ENCODE measurements at regions not wholly inside any gene's neighbourhood (a gene's known extent, or its start where the extent isn't known, plus 50 kb on each side); places are given as distances from the start of the nearest gene placed in this dataset.
"Not testable (repeated sequence)": the region's sequence is repeated elsewhere in the genome, so short reads cannot be mapped to it uniquely, and the experiment has no call there.

GRCh38 chr6:10101551-10102252 is 313.2 kb downstream of the TFAP2A start:
- DNase-seq = no peak

DNA sequence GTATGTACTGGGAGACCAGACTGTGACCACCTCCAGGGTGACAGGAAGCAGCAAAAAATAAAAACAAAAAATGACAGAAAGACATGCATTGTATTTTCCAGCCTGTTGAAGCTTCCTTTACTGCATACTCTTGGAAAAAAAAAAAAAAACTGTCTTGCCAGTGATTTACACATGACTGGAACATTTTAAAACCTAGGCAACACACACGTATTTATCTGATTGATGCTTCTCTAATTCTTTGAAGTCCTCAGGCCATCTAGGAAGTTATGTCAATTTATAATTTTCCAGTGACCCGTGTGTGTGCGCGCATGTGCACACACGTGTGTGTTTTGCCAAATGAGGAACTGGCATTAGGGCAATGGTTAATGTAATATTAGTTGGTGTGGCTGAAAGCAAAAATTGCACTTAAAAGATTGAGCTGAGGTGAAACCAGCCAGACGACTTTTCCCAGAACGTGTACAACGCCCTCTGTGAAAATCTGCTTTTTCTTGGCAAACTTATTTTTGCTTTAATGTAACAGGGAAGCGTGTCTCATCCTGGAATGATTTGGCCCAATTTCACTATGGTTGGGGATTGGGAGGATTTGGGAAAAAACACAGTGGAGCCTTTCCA is 315.2 kb downstream of the TFAP2A start:
- no peak for DNase-seq

DNA sequence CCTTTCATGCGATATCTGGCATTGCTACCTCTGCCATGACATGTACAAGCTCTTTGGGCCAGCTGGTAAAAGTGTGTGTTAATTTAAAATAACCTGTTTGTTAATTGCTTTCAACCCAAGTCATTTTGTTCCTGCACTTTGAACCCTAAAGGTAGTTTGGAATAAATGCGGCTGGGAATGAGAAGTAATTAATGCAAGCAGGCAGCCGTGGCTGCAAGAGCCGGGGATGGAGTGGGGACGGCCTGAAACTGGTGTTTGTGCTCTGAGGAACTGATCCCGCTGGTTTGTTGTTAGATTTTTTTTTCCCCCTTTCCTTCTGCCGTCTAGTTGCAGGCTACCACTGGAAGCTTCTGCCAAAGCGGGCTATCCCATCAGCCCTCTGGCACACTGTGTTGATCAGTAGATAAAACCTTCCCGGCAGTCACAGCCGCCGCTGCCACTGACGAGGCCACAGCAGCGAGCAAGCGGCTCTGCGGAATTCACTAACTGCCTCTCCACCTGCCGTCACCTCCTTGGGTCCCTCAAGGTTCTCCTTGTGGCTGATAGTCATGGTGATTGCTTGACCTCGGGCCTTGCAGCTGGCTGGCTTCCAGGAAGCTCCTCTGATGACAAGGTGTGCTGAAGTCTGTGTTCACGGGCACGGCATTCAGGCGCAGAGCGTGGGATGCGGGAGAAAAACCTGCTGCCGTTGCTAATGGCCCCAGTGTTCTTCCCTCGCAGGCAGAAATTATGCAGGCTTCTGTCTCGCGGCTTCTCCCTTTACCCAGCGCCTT is 315.9 kb downstream of the TFAP2A start:
- DNase-seq = no peak

GRCh38 chr6:10093282-10093681 is 321.6 kb downstream of the TFAP2A start:
- DNase-seq = no peak

DNA sequence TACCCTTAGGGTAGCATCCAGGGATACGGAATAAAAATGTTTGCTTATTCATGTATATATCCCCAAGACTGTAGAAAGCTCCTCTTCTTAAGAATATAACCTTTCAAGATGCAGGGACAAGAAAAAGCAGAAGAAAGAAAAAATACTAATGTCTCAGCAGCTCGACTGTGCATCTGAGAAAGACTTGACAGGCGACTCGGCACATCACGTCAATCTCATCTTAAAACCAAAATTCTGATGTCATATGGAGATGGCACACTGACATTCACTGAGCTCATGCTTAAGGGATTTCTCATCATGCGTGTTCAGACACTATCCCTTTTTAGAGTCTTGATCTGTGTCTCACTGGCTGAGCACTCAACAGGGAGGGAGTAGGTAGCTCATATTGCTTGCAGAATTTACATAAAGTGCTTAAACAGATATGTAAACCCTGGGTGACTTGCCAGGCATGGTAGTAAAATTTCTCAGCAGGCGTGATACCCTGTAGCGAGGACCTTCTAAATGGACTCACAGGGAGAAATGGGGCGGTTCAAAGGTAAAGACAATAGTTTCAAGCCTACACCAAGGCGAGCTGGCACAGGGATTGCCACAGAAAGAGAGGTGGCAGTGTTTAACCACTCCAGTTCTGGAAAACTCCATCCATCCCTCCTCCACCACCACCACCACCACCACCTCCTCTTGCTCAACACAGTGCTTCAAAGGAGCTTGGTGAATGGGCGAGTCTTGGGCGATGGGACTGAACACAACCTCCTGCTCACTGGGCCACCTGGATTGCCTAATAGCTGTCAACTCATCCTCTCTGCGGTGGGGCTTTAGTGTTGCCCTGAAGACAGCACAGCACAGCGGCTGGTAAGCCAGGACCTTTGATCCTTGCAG is 330.5 kb downstream of the TFAP2A start:
- DNase-seq = no peak

GRCh38 chr6:10082385-10082784 is 332.5 kb downstream of the TFAP2A start:
- no peak for DNase-seq

GRCh38 chr6:10081957-10082356 is 332.9 kb downstream of the TFAP2A start:
- no peak for DNase-seq

DNA sequence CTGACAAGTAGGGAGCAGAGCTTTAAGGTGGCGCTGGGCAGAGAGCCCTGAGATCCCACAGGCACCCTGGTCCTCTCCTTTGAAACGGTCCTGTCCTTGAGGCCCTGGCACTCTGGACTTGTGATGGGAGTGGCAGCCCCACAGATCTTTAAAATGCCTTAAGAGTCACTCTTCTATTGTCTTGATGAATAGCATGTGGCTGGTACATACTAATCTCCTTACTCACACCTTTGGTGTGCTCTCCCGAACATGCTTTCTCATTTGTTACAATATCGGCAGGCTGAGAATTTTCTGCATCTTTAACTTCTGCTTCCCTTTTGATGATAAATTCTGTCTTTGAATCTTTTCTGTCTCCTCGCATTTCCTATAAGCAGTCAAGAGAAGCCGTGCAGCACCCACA is 333.8 kb downstream of the TFAP2A start:
- no peak for DNase-seq

- no peak for DNase-seq
Measured at GRCh38 chr6:10080561-10080960, 334.3 kb downstream of the TFAP2A start.

- no peak for DNase-seq
Measured at GRCh38 chr6:10078581-10078980, 336.3 kb downstream of the TFAP2A start.

DNA sequence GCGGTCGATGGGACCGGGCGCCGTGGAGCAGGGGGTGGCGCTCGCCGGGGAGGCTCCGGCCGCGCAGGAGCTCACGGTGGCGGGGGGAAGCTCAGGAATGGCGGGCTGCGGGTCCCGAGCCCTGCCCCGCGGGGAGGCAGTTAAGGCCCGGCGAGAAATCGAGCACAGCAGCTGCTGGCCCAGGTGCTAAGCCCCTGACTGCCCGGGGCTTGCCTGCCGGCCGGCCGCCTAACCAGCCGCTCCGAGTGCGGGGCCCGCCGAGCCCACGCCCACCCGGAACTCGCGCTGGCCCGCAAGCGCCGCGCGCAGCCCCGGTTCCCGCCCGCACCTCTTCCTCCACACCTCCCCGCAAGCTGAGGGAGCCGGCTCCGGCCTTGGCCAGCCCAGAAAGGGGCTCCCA is 340.1 kb downstream of the TFAP2A start:
- DNase-seq = not testable (repeated sequence)

- DNase-seq = no peak
Measured at GRCh38 chr6:10073341-10073740, 341.5 kb downstream of the TFAP2A start.

- no peak for DNase-seq
Measured at GRCh38 chr6:10071631-10072220, 343.1 kb downstream of the TFAP2A start.

DNA sequence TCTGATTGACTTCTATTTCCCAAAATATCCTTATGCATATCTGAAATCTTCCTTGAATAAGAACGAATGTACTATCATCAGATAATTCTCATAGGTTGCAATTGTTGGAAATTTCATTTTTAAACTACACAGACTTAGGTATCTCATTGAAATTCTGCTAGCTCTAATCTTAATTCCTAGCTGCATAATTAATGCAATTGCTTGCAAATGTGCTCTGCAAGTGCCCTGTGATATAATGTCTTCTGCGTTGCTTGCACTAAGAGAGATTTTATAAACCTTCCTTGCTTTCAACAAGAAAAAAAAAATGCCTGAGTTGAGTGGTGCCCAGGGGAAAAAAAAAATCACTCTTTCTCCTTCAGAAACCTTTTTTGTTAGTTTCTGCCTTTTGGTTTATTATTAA is 354.9 kb downstream of the TFAP2A start:
- no peak for DNase-seq

DNA sequence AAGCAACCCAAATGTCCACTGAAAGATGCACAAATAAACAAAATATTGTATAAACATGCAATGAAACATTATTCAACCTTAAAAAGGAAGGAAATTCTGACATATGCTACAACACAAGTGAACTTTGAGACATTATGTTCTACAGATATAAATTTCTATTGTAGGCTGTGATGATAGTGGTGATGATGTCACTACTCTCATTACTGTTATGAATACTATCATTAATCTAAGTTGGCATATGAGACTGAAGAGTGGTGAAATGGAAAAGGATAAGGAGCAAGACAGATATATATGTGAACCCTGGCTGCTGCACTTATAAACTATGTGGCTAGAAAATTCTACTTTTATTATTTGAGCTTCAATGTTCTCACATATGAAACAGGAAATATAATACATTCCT is 360.2 kb downstream of the TFAP2A start:
- DNase-seq = no peak

GRCh38 chr6:10051283-10051682 is 363.6 kb downstream of the TFAP2A start:
- no peak for DNase-seq

DNA sequence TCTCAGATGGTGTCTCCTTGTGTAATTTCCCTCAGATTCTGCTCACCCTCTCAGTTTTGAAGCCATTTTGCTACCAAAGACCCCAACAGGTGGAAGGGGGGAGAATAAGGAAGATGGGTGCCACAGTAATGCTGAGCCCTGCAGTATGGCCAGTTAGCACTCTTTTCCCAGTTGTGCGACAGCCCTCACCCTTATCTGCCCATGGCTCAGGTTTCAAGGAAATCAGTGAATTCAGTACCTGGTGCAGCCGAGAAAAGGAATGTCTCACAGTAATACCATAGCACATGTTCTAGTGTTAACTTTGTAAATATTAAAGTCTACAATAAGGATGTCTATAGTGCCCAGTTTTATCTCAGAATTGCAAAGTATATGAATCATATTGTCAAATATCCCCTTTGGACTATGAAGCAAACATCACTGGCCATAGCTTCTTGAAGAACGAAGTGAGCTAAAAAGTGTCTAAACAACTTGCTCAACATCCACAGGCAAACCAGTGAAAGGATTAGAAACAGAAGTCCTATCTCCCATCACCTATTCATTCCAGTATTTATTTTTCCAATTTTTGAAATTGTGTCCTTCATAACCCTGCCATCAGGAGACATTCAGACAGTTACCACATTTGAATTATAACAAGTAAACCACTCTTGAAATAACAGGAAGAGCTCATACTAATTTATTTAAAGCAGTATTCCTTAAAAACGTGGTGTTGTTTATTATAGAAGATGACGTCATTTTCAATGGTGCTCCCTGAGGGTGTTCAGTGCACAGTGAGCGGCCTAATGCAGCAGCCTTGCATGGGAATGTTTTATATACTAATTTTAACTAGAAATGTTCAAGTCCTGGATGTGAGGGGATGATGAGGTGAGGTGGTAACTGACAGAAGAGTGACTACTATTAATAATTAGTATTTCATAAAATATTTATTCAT is 366.2 kb downstream of the TFAP2A start:
- DNase-seq = no peak

DNA sequence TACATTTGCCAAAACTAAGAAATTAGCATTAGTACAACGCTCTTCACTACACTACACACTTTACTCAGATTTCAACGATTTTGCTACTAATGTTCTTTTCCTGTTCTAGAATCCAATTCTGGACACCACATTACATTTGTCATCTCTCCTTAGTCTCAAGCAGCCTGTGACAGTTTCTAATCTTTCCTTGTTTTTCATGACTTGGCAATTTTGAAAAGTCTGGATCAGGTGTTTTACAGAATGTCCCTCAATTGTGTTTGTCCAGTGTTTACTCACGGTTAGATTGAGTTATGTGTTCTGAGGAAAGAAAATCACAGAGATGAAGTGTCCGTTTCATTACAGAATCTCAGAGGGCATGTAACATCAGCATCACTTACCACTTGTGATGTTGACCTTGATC is 372.6 kb downstream of the TFAP2A start:
- no peak for DNase-seq

- no peak for DNase-seq
Measured at GRCh38 chr6:10033223-10033829, 381.5 kb downstream of the TFAP2A start.

DNA sequence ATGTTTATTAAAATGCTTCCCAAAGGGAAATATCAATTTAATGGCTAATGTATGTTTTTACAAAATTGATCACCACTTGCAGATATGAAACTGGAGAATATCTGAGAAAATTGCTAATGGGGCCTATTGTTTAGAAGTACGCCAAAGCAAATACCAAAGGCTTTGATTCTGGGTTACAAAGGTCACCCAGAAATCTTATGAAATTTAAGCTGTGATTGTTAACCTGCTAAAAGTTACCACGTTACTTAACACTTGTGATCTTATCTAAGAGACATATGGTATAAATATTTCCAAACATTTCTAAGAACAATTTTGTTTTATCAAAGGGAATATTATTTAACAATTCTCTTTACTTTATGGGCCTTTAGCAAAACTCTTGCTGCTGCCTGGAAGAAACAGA is 383.3 kb downstream of the TFAP2A start:
- no peak for DNase-seq

DNA sequence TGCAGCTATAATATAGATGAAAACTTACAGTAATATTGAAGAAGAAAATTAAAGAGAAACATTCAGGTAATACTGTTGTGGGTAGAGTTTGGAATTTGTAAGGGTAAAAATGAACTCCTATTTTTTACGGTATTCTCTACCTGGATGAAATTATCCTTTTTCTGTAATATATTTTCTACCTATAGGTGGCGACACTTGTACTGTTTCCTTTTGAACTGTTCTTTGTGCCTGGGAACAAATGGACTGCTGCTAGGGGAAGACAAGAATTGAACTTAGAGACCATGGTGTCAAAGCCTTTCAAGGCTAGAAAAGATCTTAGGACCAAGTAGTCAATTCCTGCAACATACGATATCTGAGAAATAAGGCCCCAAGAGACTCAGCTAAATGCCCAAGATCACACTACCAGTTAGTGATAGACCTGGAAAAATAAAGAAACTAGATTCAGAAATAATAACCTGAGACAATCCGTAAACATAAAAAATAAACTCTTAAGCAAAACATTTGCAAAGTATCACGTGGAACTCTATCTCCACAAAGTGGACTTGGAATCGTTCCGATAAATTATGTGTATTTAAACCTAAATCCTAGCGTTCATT is 383.8 kb downstream of the TFAP2A start:
- no peak for DNase-seq

Data from stimulated activated naive CD4-positive, alpha-beta T cell treated with Interleukin-2 at 50 U/mL for 16 hours (primary cell).